D721Med (cell line): ENCODE measurements at regions not wholly inside any gene's neighbourhood (a gene's known extent, or its start where the extent isn't known, plus 50 kb on each side); places are given as distances from the start of the nearest gene placed in this dataset.
"Not testable (repeated sequence)": the region's sequence is repeated elsewhere in the genome, so short reads cannot be mapped to it uniquely, and the experiment has no call there.

Experiments
- DNase-seq: peaks from one replicate; pipeline ENCODE4 v3.0.0; 2011; ENCODE audit warnings: low spot score; ENCODE audit not compliant: insufficient read length
- FAIRE-seq: peaks from 2 replicates; lab custom pipeline; 2011; peaks lifted over from hg19 to GRCh38; lab: Jason Lieb, UNC
- TF ChIP-seq, protein P1 (sequence below): IDR thresholded peaks from 2 replicates; pipeline ENCODE4 v1.5.1; 2012; ENCODE audit warnings: mild to moderate bottlenecking, control low read depth; ENCODE audit not compliant: insufficient read depth; ENCODE audit errors: missing control alignments

DNA sequence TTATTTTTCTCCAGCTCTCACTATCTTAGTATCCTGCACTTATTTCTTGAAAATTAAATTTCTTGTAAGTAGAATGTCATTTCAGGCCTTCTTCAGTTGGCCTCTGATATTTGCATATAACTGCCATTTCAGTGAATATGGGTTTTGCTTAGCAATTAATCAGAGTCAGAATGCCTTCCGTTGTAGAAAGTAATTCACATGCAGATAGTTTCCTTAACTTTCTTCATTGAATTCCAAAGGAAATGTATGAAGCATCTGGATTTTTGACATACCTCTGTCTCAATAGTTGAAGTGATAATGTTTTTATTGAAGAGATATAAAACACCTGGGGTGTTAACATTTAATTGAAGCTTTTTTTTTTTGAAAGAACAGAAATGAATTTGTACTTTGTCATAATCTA, 914.1 kb upstream of the NXPH2 start:
- TF ChIP-seq, protein P1, sequence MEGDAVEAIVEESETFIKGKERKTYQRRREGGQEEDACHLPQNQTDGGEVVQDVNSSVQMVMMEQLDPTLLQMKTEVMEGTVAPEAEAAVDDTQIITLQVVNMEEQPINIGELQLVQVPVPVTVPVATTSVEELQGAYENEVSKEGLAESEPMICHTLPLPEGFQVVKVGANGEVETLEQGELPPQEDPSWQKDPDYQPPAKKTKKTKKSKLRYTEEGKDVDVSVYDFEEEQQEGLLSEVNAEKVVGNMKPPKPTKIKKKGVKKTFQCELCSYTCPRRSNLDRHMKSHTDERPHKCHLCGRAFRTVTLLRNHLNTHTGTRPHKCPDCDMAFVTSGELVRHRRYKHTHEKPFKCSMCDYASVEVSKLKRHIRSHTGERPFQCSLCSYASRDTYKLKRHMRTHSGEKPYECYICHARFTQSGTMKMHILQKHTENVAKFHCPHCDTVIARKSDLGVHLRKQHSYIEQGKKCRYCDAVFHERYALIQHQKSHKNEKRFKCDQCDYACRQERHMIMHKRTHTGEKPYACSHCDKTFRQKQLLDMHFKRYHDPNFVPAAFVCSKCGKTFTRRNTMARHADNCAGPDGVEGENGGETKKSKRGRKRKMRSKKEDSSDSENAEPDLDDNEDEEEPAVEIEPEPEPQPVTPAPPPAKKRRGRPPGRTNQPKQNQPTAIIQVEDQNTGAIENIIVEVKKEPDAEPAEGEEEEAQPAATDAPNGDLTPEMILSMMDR = no peak

DNA sequence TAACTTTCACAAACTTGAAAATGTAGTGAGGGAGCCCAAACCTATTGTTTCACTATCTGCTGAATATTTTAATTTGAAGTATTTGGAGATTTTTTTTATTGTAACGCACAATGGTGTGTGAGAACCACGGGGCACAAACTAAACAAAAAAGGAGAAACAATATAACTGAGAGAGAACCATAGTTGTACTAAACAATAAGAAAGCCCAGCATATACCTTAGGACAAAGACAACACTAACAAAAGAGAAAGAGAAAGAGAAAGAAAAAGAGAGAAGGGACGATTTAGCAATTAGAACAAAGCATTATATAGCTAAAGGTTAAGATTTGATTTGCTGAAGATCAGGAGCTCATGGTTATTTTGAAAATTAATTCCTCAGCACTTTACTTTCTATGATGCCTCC, 906.0 kb upstream of the NXPH2 start:
- DNase-seq (no peak), FAIRE-seq (no peak)
- TF ChIP-seq, protein P1 = no peak

More for the DNA sequence above, 914.1 kb upstream of the NXPH2 start:
- DNase-seq (no peak), FAIRE-seq (peak; percentile 46)

DNA sequence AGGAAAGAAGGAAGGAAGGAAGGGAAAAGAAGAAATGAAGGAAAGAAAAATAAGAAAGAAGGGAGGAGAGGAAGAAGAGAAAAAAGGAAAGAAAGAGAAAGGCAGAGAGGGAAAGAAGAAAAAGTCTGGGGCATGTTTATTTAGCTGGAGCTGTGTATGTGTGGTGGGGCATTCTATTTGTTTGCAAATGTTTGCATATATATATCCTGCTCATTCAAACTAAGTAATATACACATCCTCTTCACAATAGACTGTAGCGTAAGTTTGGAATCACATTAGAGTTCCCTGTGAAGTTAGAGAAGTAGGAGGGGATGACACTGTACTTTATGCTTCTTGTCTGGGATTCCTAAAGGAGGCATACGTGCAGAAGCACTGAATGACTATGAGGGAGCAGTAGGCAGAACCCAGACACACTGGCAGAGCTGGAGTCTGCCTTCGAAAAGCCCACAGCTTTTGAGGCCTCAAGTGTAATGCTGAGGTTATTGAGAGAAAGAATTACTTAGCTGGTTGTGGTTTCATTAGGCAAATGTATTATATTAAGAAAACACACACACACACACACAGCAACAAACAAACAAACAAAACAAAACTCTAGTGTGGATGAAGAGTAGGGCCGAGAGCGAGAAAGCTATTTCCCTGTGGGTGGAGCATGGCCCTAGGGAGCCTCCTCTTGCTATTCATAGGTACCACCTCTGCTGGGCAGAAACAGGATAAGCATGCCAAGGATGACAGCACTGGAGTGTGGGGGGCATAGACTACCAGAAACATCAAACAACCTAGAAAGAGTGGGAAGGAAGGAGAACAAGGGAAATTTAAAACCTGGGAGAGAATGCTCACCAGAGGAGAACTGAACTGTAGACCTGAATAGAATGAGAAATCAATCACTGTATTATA, 905.1 kb upstream of the NXPH2 start:
- TF ChIP-seq, protein P1 = no peak
- no peak for FAIRE-seq
- no peak for DNase-seq

DNA sequence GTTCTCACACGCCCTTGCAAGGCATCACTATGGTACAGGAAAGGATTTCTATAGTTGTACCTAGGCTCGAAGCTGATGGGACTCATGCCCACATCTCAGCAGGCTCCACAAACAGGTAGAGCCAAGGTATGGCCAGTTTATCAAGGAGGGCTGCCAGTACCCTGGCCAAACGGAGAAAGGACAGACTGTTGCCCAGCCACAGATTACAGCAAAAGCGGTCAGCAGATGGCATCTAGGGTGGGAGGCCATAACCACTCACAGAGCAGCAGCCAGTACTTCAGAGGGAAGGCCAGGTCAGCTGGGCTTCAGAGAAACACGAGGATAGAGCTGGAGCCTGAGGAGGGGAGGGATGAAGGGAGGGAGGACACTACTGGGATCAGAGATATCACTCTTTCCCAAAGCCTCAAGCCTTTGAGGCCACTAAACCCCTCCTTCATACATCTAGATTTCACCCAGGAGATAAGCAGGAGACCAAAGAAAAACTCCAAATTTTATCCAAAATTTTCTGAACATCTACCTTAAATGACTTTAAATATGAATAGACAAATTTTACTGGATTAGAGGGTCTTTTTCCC, 904.2 kb upstream of the NXPH2 start:
- FAIRE-seq (no peak), DNase-seq (no peak)
- TF ChIP-seq, protein P1 = no peak

DNA sequence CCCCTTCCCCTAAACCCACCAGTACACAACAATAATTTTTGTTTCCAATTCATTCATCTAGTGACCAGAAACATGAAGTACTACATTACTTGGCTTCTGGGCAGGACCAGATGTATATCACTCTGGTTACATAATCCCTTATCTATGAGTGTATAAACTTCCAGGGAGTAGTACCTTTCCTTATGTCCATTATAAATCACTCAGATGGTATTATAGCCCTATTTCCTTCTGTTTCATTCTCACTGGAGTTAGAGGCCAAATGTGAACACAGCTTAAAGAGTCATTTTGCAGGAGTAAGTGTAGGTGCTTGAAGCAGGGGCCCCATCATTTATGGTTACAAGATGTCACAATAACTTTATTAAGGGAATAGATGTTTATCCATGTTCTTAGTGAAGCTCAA, 894.4 kb upstream of the NXPH2 start:
- DNase-seq (no peak), FAIRE-seq (no peak)

DNA sequence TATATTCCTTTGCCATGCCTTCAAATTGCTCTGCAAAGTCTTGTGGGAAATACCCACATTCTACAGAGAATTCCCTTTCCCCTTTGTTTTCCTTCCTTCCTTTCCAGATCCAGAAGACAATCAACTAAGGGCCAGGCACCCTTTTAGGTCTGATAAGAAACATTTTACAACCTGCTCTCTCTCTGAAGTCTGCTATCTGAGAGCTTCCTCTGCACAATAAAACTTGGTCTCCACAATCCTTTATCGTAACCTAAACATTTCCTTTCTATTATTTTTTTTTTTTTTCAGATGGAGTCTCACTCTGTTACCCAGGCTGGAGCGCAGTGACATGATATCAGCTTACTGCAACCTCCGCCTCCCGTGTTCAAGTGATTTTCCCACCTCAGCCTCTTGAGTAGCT, 893.3 kb upstream of the NXPH2 start:
- not testable (repeated sequence) for FAIRE-seq, DNase-seq

More for the DNA sequence above, 894.4 kb upstream of the NXPH2 start:
- TF ChIP-seq, protein P1 = no peak

DNA sequence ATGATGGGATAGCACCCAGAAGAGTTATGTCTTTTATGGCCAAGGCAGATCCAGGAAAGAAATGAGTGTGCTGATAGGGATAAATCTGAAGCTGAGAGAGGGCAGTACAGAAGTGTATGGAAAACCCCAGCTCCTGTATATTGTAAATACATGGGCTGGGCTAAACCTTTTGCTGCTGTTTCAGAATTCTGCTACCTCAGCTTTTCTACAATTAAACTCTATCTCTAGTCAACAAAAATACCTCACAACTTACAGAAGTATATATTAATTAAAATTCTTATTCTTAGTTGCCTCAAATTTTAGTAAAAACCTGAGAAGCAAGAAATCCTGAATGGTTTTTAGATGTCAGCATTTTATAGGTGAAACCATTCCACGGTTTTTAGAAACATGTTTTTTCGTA, 889.5 kb upstream of the NXPH2 start:
- DNase-seq (no peak), FAIRE-seq (no peak)
- TF ChIP-seq, protein P1 = no peak
